ENCODE measurements at regions not wholly inside any gene's neighbourhood (a gene's known extent, or its start where the extent isn't known, plus 50 kb on each side); places are given as distances from the start of the nearest gene placed in this dataset.

- no peak for TF ChIP-seq EP300 (IDR thresholded peaks at IDR 0.05)
- no peak for TF ChIP-seq MAFK (IDR thresholded peaks at IDR 0.05; ENCODE audit: partially characterized antibody)
- TF ChIP-seq CBX2 (IDR thresholded peaks at IDR 0.05; ENCODE audit: borderline replicate concordance, low read depth), result no peak
- no peak for TF ChIP-seq HDAC2 (IDR thresholded peaks at IDR 0.05)
- no peak for TF ChIP-seq JUNB (IDR thresholded peaks at IDR 0.05)
- no peak for TF ChIP-seq MAZ (IDR thresholded peaks at IDR 0.05; ENCODE audit: borderline replicate concordance, low read depth, low read length)
Measured at GRCh38 chr3:184481984-184482671, 79.5 kb upstream of the EPHB3 start.
